Stimulated activated CD8-positive, alpha-beta memory T cell treated with anti-CD3 and anti-CD28 coated beads, Interleukin-7, amount 100 ng/mL, for 1 hour (primary cell): ENCODE measurements at regions not wholly inside any gene's neighbourhood (a gene's known extent, or its start where the extent isn't known, plus 50 kb on each side); places are given as distances from the start of the nearest gene placed in this dataset.
"Not testable (repeated sequence)": the region's sequence is repeated elsewhere in the genome, so short reads cannot be mapped to it uniquely, and the experiment has no call there.

ENCODE experiments used
- DNase-seq, 2 donors: peaks; one replicate each; pipeline ENCODE4 v3.0.0-alpha.2; 2020; ENCODE audit warnings: low read depth in 2 of 2

- DNase-seq: no peak
Observed at GRCh38 chr16:5222761-5223160, 125.2 kb upstream of the EEF2KMT start.

- DNase-seq: not testable (repeated sequence)
Observed at GRCh38 chr16:5221831-5222230, 124.2 kb upstream of the EEF2KMT start.

- no peak for DNase-seq
Observed at GRCh38 chr16:5220705-5221104, 123.1 kb upstream of the EEF2KMT start.

- no peak for DNase-seq
Observed at GRCh38 chr16:5216441-5217080, 119.0 kb upstream of the EEF2KMT start.

GRCh38 chr16:5215901-5216300 is 118.3 kb upstream of the EEF2KMT start:
- no peak for DNase-seq

GRCh38 chr16:5214466-5214865 is 116.9 kb upstream of the EEF2KMT start:
- DNase-seq: no peak

- DNase-seq: not testable (repeated sequence)
Observed at GRCh38 chr16:5212501-5212900, 114.9 kb upstream of the EEF2KMT start.

- not testable (repeated sequence) for DNase-seq
Observed at GRCh38 chr16:5207862-5208498, 110.4 kb upstream of the EEF2KMT start.

GRCh38 chr16:5207001-5207523 is 109.5 kb upstream of the EEF2KMT start:
- no peak for DNase-seq

GRCh38 chr16:5206331-5206990 is 108.9 kb upstream of the EEF2KMT start:
- no peak for DNase-seq

GRCh38 chr16:5205361-5206040 is 107.9 kb upstream of the EEF2KMT start:
- no peak for DNase-seq

- not testable (repeated sequence) for DNase-seq
Observed at GRCh38 chr16:5203675-5204074, 106.1 kb upstream of the EEF2KMT start.

GRCh38 chr16:5200123-5200522 is 102.5 kb upstream of the EEF2KMT start:
- no peak for DNase-seq

- DNase-seq: no peak
Observed at GRCh38 chr16:5196204-5196603, 98.6 kb upstream of the EEF2KMT start.

GRCh38 chr16:5193861-5194260 is 96.3 kb upstream of the EEF2KMT start:
- DNase-seq: no peak

GRCh38 chr16:5188989-5189352 is 91.4 kb upstream of the EEF2KMT start:
- DNase-seq: no peak

GRCh38 chr16:5188318-5188988 is 90.9 kb upstream of the EEF2KMT start:
- DNase-seq: no peak

GRCh38 chr16:5187402-5187952 is 89.9 kb upstream of the EEF2KMT start:
- no peak for DNase-seq

- no peak for DNase-seq
Observed at GRCh38 chr16:5186381-5186903, 88.8 kb upstream of the EEF2KMT start.

- no peak for DNase-seq
Observed at GRCh38 chr16:5176505-5176904, 78.9 kb upstream of the EEF2KMT start.

- DNase-seq: no peak
Observed at GRCh38 chr16:5175266-5175665, 77.7 kb upstream of the EEF2KMT start.
